Spleen (tissue), 7 donors: ENCODE measurements at regions not wholly inside any gene's neighbourhood (a gene's known extent, or its start where the extent isn't known, plus 50 kb on each side); places are given as distances from the start of the nearest gene placed in this dataset.

ENCODE experiments used
- POLR2A ChIP-seq, 3 donors: fragments of 450-650 bp; IDR thresholded peaks; one replicate each; pipeline ENCODE4 v1.5.1; 2017; ENCODE audit warnings: antibody characterized with exemption in 3 of 3, mild to moderate bottlenecking in 1 of 3
- POLR2AphosphoS5 ChIP-seq, 3 donors: sonication (generic); formaldehyde crosslinking; IDR thresholded peaks; one replicate each; pipeline ENCODE4 v1.5.1; 2017; ENCODE audit warnings: antibody characterized with exemption in 3 of 3
- TF ChIP-seq, protein P1 (sequence below), 11 experiments: fragments of 200-600 bp in 7 of 11; fragments of 450-650 bp in 4 of 11; sonication (generic) in 4 of 11; IDR thresholded peaks in 8 of 11; conservative IDR thresholded peaks in 3 of 11; 1 replicate in 7 of 11; 2 replicates in 4 of 11; pipeline versions ENCODE4 v1.4.0 to v1.8.0; 2016 to 2021; ENCODE audit warnings: antibody characterized with exemption in 11 of 11, inconsistent platforms in 4 of 11, mild to moderate bottlenecking in 1 of 11
- donor health status: DM: no; HTN: no; CAD: no; lungs with moderate emphysema.
- donor health status: DM: no; HTN: no; CAD: no.
- donor health status: DM: no; HTN: no; CAD: no.

DNA sequence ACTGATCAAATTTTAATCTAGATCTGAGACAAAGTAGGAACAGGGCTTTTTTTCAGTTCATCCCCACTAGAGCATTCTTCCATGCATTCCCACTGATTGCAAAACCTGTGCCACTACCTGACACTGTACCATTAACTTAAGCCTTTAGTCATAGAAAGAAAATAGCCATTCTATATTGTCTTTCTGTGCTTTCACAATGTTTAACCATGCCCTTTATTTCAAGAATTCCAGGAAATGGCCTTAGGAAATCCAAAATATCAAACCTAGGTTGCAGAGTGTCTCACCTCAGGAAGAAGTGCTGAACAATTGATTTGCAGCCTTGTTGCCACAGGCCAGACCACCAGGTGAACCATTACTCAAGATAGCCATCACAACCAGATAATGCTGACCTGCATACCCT, 56.2 kb upstream of the TGFBR2 start:
- TF ChIP-seq, protein P1, sequence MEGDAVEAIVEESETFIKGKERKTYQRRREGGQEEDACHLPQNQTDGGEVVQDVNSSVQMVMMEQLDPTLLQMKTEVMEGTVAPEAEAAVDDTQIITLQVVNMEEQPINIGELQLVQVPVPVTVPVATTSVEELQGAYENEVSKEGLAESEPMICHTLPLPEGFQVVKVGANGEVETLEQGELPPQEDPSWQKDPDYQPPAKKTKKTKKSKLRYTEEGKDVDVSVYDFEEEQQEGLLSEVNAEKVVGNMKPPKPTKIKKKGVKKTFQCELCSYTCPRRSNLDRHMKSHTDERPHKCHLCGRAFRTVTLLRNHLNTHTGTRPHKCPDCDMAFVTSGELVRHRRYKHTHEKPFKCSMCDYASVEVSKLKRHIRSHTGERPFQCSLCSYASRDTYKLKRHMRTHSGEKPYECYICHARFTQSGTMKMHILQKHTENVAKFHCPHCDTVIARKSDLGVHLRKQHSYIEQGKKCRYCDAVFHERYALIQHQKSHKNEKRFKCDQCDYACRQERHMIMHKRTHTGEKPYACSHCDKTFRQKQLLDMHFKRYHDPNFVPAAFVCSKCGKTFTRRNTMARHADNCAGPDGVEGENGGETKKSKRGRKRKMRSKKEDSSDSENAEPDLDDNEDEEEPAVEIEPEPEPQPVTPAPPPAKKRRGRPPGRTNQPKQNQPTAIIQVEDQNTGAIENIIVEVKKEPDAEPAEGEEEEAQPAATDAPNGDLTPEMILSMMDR (IDR thresholded peaks at IDR 0.05 in 8 of 11, conservative IDR thresholded peaks at IDR 0.05 in 3 of 11): no peak
- TF ChIP-seq POLR2A (IDR thresholded peaks at IDR 0.05): no peak
- no peak for TF ChIP-seq POLR2AphosphoS5 (IDR thresholded peaks at IDR 0.05)
